Panc1 (cell line): ENCODE measurements at regions not wholly inside any gene's neighbourhood (a gene's known extent, or its start where the extent isn't known, plus 50 kb on each side); places are given as distances from the start of the nearest gene placed in this dataset.

Source experiments
- ATAC-seq: fragments of 200-7000 bp; cut with Tn5 transposase; 2 replicates; pipeline ENCODE4 v1.9.1; 2020; ENCODE audit warnings: mild to moderate bottlenecking, moderate library complexity
- BruUV-seq: library from RNA; stranded (reverse); fragments of 400-500 nt; replicated peaks from 2 replicates; lab custom pipeline; 2021; lab: Mats Ljungman, UMichigan
- CTCF ChIA-PET: fragments of 300-600 bp; sonication (Branson Sonifier 250); formaldehyde crosslinking; loops from one replicate; lab custom pipeline; 2022; ENCODE audit warnings: antibody characterized with exemption; lab: Charles Lee
- POLR2A ChIA-PET: fragments of 300-600 bp; sonication (Branson Sonifier 250); formaldehyde crosslinking; loops from one replicate; lab custom pipeline; 2022; ENCODE audit warnings: antibody characterized with exemption; lab: Charles Lee
- DNase-seq: peaks from one replicate; pipeline ENCODE4 v3.0.0-alpha.2; 2010; ENCODE audit warnings: low read depth, low spot score
- H3K27ac ChIP-seq: 2 replicates; pipeline ENCODE4 v1.5.1; 2011; ENCODE audit warnings: mild to moderate bottlenecking, low read length, inconsistent platforms
- H3K27me3 ChIP-seq: fragments of 200-500 bp; sonication (Bioruptor generic); 2 replicates; pipeline ENCODE4 v1.6.0; 2014; ENCODE audit warnings: low read length, inconsistent platforms; ENCODE audit not compliant: control insufficient read depth, insufficient read depth
- H3K36me3 ChIP-seq: fragments of 200-500 bp; sonication (Bioruptor generic); 2 replicates; pipeline ENCODE4 v1.5.1; 2014; ENCODE audit warnings: inconsistent platforms, mild to moderate bottlenecking, low read length, moderate library complexity; ENCODE audit not compliant: control insufficient read depth, insufficient read depth
- H3K4me1 ChIP-seq: 2 replicates; pipeline ENCODE4 v1.5.1; 2011; ENCODE audit warnings: inconsistent platforms, mild to moderate bottlenecking, low read length, moderate library complexity; ENCODE audit not compliant: control insufficient read depth, insufficient read depth
- H3K4me3 ChIP-seq, 2 experiments: 2 replicates each; pipeline ENCODE4 v1.5.1; 2011 to 2012; ENCODE audit warnings: low read depth in 2 of 2, low read length in 2 of 2, mild to moderate bottlenecking in 2 of 2, inconsistent platforms in 1 of 2, moderate library complexity in 1 of 2
- H3K9me3 ChIP-seq: fragments of 200-500 bp; sonication (Bioruptor generic); 2 replicates; pipeline ENCODE4 v1.5.1; 2014; ENCODE audit warnings: low read depth, mild to moderate bottlenecking, inconsistent platforms, low read length, moderate library complexity; ENCODE audit not compliant: control insufficient read depth, insufficient read depth
- CTCF ChIP-seq: fragments of 450-650 bp; IDR thresholded peaks from 2 replicates; pipeline ENCODE4 v1.5.1; 2017; ENCODE audit warnings: mild to moderate bottlenecking
- POLR2AphosphoS5 ChIP-seq: IDR thresholded peaks from 2 replicates; pipeline ENCODE4 v1.6.1; 2012; ENCODE audit warnings: mild to moderate bottlenecking, low read depth, low read length, moderate library complexity
- REST ChIP-seq, 2 experiments: IDR thresholded peaks; 2 replicates each; pipeline ENCODE4 v1.6.1; 2011 to 2012; ENCODE audit warnings: low read depth in 2 of 2, control low read depth in 1 of 2, low read length in 1 of 2, mild to moderate bottlenecking in 1 of 2, moderate library complexity in 1 of 2; ENCODE audit not compliant: insufficient read depth in 1 of 2
- SIN3A ChIP-seq: IDR thresholded peaks from 2 replicates; pipeline ENCODE4 v1.6.1; 2012; ENCODE audit warnings: low read depth, mild to moderate bottlenecking, low read length, moderate library complexity, borderline replicate concordance; ENCODE audit not compliant: insufficient read depth
- TCF7L2 ChIP-seq: IDR thresholded peaks from 2 replicates; pipeline ENCODE4 v1.6.1; 2011; ENCODE audit warnings: mild to moderate bottlenecking, low read depth, low read length, inconsistent platforms
- in situ Hi-C: cut with HindIII; loops from 2 replicates; pipeline ENCODE4 v1.10.0; 2016; ENCODE audit warnings: low sequenced_read_pairs, low pct_unique_long_range_greater_than_20kb
- intact Hi-C: fragments of 100-400 bp; cut with micrococcal nuclease; formaldehyde crosslinking; loops from one replicate; pipeline ENCODE4 v1.10.0; 2022; ENCODE audit not compliant: unreplicated experiment

GRCh38 chr3:107432646-107433045, 55.4 kb downstream of the CCDC54 start:
- intact Hi-C loops (loop anchor here (2.0 kb wide), 1 partner anchor 90 kb away; the partner anchor contains the start of gene BBX), in situ Hi-C loops (no loop called here)
- BruUV-seq = no TSS peak
- POLR2A ChIA-PET = no interaction called here
- ATAC-seq (no peak), DNase-seq (no peak)
- CTCF ChIA-PET = interaction anchor here (0.7 kb wide), 1 partner anchor 118 kb away, joined by 7 read pairs; no protein-coding TSS in a partner anchor
- Histone ChIP-seq H3K27ac (no peak overlapping the region), H3K4me1 (peaks cover 12% of the 10 kb centered on the region), H3K4me3 (no peak overlapping the region; a peak in 1 of 4 replicates), H3K9me3 (no peaks in the 10 kb centered on the region), H3K36me3 (no peaks in the 10 kb centered on the region), H3K27me3 (peaks cover 6% of the 10 kb centered on the region; the same call in 1 of the 2 replicates)
- TF ChIP-seq POLR2AphosphoS5 (no peak), TCF7L2 (no peak), SIN3A (no peak), REST (IDR thresholded peaks at IDR 0.05; ENCODE audit: insufficient read depth in 1 of 2, low read depth in 2 of 2, low read length in 1 of 2) (no peak), CTCF (no peak)

- peaks cover 4% of the 10 kb centered on the region; the same call in 1 of the 2 replicates for H3K4me1 ChIP-seq
- H3K9me3 ChIP-seq = no peaks in the 10 kb centered on the region
- DNase-seq = no peak
- in situ Hi-C loops = no loop called here
- intact Hi-C loops = no loop called here
- ChIA-PET POLR2A (no interaction called here), CTCF (interaction anchor here (0.7 kb wide), 1 partner anchor 9 kb away, joined by 4 read pairs; no protein-coding TSS in a partner anchor)
- ATAC-seq = no peak
- H3K36me3 ChIP-seq = no peaks in the 10 kb centered on the region
- H3K27me3 ChIP-seq = peaks cover 6% of the 10 kb centered on the region; the same call in 1 of the 2 replicates
- TF ChIP-seq REST (IDR thresholded peaks at IDR 0.05; ENCODE audit: insufficient read depth in 1 of 2, low read depth in 2 of 2, low read length in 1 of 2) = no peak
- no peak for TF ChIP-seq SIN3A
- no peak for TF ChIP-seq POLR2AphosphoS5
- TF ChIP-seq CTCF = no peak
- no peak for TF ChIP-seq TCF7L2
- BruUV-seq = no TSS peak
- H3K27ac ChIP-seq = no peak overlapping the region
- no peak overlapping the region for H3K4me3 ChIP-seq
Observed at GRCh38 chr3:107436029-107436428, 58.8 kb downstream of the CCDC54 start.
